IPS-NIHi11 (cell line): ENCODE measurements at regions not wholly inside any gene's neighbourhood (a gene's known extent, or its start where the extent isn't known, plus 50 kb on each side); places are given as distances from the start of the nearest gene placed in this dataset.

Experiments
- DNase-seq: peaks from one replicate; pipeline ENCODE4 v3.0.0; 2012; ENCODE audit warnings: mixed read lengths, low spot score

DNA sequence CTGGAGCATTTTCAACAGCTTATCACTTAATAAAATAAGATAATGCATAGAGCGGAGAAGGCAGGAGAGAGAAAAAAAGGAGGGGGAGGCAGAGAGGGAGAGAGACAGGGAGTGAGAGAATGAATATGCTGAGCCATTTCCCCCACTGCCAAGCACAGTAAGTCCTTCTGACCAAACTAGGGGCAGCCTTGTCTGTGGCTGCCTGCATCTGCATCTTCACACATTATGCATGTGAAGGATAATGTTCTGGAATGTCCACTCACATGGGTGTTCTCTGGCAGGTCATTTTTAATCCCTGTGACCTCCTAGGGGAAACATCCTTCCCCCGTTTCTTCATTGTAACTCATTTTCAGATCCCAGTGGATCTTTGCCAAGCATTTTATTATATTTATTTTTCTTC, 269.3 kb downstream of the FOXA2 start:
- no peak for DNase-seq

GRCh38 chr20:22312744-22313346, 271.5 kb downstream of the FOXA2 start:
- DNase-seq: peak; percentile 49

GRCh38 chr20:22308934-22309333, 275.4 kb downstream of the FOXA2 start:
- DNase-seq: no peak

GRCh38 chr20:22307409-22307808, 277.0 kb downstream of the FOXA2 start:
- DNase-seq: no peak

DNA sequence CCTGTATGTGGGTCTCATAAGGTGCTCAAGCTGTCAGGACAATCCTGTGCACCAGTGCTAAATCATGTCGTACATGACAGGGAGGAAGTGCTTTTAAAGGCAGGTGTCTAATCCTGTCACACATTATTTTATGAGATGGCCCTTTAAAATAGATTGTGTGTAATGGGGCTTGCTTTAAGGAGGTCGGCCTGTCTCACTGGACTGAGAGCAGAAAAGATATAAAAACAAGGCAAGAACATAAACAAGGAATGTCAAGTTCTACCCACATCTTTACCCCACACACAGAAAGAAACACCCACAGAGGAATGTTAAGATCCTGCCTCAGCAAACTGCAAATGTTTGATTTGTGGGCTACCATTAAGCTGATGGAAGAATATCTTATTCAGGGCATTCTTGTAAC, 279.0 kb downstream of the FOXA2 start:
- DNase-seq: no peak

GRCh38 chr20:22303523-22303922, 280.8 kb downstream of the FOXA2 start:
- peak; percentile 37 for DNase-seq

DNA sequence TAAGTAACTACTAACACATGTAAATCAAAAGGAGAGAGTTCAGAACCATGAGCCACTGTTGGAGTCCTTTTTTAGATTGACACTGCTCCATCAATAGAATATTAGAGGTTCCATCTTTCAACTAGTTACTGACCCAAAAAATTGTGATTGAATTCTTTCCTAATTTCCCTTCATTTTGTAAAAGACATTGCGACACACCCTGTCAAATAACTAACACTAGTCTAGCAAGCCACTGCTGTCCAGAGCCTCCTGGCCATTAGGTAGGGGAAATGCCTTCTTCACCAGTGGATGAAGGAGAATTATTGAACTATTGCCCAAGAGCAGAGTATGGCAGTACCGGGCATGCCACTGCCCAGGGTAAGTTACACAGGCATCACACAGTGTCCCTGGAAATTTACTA, 282.3 kb downstream of the FOXA2 start:
- no peak for DNase-seq

DNA sequence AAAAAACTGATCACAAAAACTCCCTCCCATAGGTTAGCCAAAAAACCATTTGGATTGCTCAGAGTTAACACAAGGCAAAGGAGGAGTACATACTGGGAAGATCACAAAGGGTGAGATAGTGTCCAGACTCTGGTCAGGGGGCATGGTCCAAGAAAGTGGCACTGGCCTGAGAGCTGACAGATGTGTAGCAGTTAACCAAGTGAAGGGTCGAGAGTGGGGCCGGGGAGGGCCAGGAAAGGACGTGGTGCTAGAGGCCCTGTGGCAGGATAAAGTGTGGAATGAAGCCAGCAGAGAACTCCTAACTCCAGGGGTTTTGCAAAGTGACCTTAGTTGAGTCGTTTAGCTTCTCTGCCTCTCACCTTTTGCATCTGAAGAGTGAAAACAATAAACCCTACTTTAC, 290.5 kb downstream of the FOXA2 start:
- no peak for DNase-seq

GRCh38 chr20:22289442-22289841, 294.9 kb downstream of the FOXA2 start:
- DNase-seq: no peak

GRCh38 chr20:22288957-22289356, 295.4 kb downstream of the FOXA2 start:
- no peak for DNase-seq

- DNase-seq: no peak
These were observed 296.2 kb downstream of the FOXA2 start for GRCh38 chr20:22288156-22288555.

DNA sequence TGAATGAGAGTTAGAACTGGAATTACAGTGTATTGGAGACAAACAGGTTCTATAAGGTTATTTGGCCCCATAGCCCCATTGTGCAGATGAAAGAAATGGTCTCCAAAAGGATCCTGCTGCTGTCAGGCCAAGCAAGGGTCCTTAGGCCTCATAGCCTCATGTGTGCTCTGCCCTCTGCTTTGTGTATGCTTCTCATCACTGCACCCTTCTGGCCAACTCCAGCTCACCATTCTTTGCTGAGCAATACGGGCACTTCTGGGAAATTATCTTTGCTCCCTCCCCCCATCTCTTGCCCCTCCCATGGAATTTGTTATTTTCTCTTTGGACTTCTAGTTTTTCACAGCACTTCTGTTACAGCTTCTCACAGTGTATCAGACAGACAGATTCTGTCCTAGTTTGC, 298.8 kb downstream of the FOXA2 start:
- DNase-seq: peak; percentile 20

- DNase-seq: no peak
These were observed 301.7 kb downstream of the FOXA2 start for GRCh38 chr20:22282696-22283095.

DNA sequence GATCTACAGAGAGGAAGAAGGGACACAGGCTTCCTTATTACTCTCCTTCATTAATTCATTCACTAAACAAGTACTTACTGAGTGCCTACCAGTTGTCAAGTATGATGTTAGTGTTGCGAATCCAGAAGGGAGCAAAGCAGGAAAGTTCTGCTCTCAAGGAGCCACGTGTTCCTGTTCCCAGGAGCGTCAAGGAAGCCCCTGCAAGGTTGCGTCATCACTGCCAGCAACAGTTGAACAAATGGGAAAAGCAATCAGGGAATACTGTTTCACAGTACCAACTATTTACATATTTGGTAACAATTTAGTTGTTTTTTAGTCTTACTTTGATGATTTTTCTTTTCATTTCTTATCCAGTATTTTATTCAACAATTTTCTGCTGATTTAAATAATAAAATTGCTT, 310.0 kb downstream of the FOXA2 start:
- no peak for DNase-seq

GRCh38 chr20:22268675-22269074, 315.7 kb downstream of the FOXA2 start:
- DNase-seq: no peak

DNA sequence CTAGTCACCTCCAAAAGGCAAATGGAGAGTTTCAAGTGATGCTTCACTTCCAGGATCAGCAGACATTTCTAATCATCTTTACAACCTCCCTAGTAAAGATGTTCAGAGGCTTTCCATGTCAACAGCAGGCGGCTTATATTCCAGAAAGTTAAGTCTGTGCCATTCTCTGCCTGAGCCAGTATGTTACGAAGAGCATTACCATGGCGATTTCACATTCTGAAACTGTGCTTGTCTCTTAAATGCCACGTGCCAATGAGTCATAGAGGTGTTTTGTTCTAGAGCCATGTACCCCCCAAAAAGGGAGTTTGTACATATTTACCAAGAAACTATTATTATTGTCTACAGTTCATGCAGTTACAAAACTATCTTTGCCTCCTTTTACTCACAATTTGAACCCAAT, 319.5 kb downstream of the FOXA2 start:
- DNase-seq: no peak

DNA sequence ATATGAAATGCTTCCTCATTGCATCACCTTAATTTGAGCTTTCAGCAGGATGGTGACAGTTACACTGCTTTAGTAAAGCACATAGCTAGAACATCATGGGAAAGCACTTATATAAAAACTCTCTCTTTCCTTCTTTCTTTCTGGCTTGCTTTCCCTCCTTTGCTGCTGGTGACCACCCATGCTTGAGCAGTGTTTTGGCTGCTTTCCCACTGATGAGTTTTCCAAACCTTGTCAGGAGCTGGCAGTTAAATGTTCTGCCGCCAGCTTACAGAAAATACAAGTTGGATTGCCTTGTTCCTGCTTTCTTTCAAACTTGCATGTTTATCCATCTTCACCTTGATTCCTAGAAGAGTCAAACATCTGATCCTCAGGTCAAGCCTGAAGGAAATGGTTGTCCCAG, 323.9 kb downstream of the FOXA2 start:
- no peak for DNase-seq

- no peak for DNase-seq
These were observed 326.5 kb downstream of the FOXA2 start for GRCh38 chr20:22257912-22258311.

GRCh38 chr20:22248051-22248667, 336.2 kb downstream of the FOXA2 start:
- DNase-seq: peak; percentile 54

- no peak for DNase-seq
These were observed 339.2 kb downstream of the FOXA2 start for GRCh38 chr20:22245139-22245538.

- DNase-seq: no peak
These were observed 341.3 kb downstream of the FOXA2 start for GRCh38 chr20:22243067-22243466.

- no peak for DNase-seq
These were observed 342.8 kb downstream of the FOXA2 start for GRCh38 chr20:22241609-22242008.

DNA sequence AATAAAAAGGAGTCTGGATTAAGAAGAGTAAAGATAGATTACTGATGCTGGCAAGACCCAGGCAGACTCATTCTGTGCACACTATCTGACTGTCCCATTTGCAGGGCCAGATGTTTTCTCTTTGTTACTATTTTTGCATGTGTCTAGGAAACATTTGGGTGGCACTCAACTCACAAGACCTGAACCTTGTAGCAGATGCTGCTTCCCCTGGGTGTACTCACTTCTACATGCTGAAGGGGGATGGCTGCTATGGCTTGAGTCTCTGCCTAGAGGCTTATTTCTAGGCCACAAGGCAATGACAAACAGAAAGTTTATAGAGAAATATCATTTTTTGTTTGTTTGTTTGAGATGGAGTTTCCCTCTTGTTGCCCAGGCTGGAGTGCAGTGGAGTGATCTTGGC, 351.4 kb downstream of the FOXA2 start:
- DNase-seq: no peak

DNA sequence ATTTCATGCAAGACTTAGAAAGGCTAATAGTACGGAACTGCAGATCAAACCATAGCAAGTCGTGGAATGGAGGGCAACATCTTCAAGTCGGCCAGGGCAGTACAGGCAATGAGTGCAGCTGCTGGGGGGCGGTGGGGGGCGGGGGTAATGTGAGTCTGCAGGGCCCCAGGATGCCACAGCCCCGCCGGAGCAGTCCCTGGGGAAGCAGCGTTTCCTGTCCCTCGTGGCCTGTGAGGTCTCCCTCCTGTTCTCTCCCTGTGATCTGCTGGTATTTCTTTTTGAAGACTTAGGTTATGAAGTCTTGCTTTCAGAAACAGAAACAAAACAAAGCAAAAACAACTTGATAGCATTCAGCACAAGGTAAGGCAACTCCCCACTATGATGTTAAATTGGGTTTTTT, 351.9 kb downstream of the FOXA2 start:
- DNase-seq: no peak
